ENCODE measurements at regions not wholly inside any gene's neighbourhood (a gene's known extent, or its start where the extent isn't known, plus 50 kb on each side); places are given as distances from the start of the nearest gene placed in this dataset.

GRCh38 chr2:181241797-181242196, 215.4 kb upstream of the ITGA4 start:
- no peak for DNase-seq (ENCODE audit: low read depth)
- no peak overlapping the region for H3K4me3 ChIP-seq (ENCODE audit: low read depth, low read length)
- TF ChIP-seq CTCF (IDR thresholded peaks at IDR 0.05; ENCODE audit: insufficient read depth, low read depth, low read length): no peak

- no peak overlapping the region for H3K4me3 ChIP-seq (ENCODE audit: low read depth, low read length)
- no peak for TF ChIP-seq CTCF (IDR thresholded peaks at IDR 0.05; ENCODE audit: insufficient read depth, low read depth, low read length)
- no peak for DNase-seq (ENCODE audit: low read depth)
These were observed 214.9 kb upstream of the ITGA4 start for GRCh38 chr2:181242262-181242661.

GRCh38 chr2:181243319-181243718, 213.9 kb upstream of the ITGA4 start:
- no peak overlapping the region for H3K4me3 ChIP-seq (ENCODE audit: low read depth, low read length)
- no peak for TF ChIP-seq CTCF (IDR thresholded peaks at IDR 0.05; ENCODE audit: insufficient read depth, low read depth, low read length)
- DNase-seq (ENCODE audit: low read depth): no peak

- H3K4me3 ChIP-seq (ENCODE audit: low read depth, low read length): no peak overlapping the region
- DNase-seq (ENCODE audit: low read depth): peak; percentile 82
- TF ChIP-seq CTCF (IDR thresholded peaks at IDR 0.05; ENCODE audit: insufficient read depth, low read depth, low read length): no peak
These were observed 206.5 kb upstream of the ITGA4 start for GRCh38 chr2:181250691-181251090.

- no peak for DNase-seq (ENCODE audit: low read depth)
- TF ChIP-seq CTCF (IDR thresholded peaks at IDR 0.05; ENCODE audit: insufficient read depth, low read depth, low read length): no peak
- H3K4me3 ChIP-seq (ENCODE audit: low read depth, low read length): no peak overlapping the region
These were observed 204.7 kb upstream of the ITGA4 start for GRCh38 chr2:181252262-181253148.

- TF ChIP-seq CTCF (IDR thresholded peaks at IDR 0.05; ENCODE audit: insufficient read depth, low read depth, low read length): no peak
- peak; percentile 44 for DNase-seq (ENCODE audit: low read depth)
- no peak overlapping the region for H3K4me3 ChIP-seq (ENCODE audit: low read depth, low read length)
These were observed 203.7 kb upstream of the ITGA4 start for GRCh38 chr2:181253438-181253837.
